ENCODE measurements at regions not wholly inside any gene's neighbourhood (a gene's known extent, or its start where the extent isn't known, plus 50 kb on each side); places are given as distances from the start of the nearest gene placed in this dataset.

- H3K27ac ChIP-seq (ENCODE audit: low read length) = no peak overlapping the region
- ATAC-seq (no peak), DNase-seq (ENCODE audit: low read depth, low spot score) (no peak)
- intact Hi-C loops (cut with micrococcal nuclease; ENCODE audit: unreplicated experiment) (no loop called here), in situ Hi-C loops (cut with HindIII; ENCODE audit: low pct_unique_long_range_greater_than_20kb, low sequenced_read_pairs) (no loop called here)
- no TSS peak for BruUV-seq (replicated peaks)
- POLR2A ChIA-PET = no interaction called here
- H3K36me3 ChIP-seq (ENCODE audit: control insufficient read depth, insufficient read depth, low read length) = no peaks in the 10 kb centered on the region
- CTCF ChIA-PET = no interaction called here
- H3K4me3 ChIP-seq (ENCODE audit: low read depth in 2 of 2, low read length in 2 of 2) = no peak overlapping the region
- no peaks in the 10 kb centered on the region for H3K9me3 ChIP-seq (ENCODE audit: control insufficient read depth, insufficient read depth, low read depth, low read length)
- H3K4me1 ChIP-seq (ENCODE audit: control insufficient read depth, insufficient read depth, low read length) = no peaks in the 10 kb centered on the region
- TF ChIP-seq POLR2AphosphoS5 (IDR thresholded peaks at IDR 0.05; ENCODE audit: low read depth, low read length) = no peak
- no peak for TF ChIP-seq TCF7L2 (IDR thresholded peaks at IDR 0.05; ENCODE audit: low read depth, low read length)
- TF ChIP-seq SIN3A (IDR thresholded peaks at IDR 0.05; ENCODE audit: borderline replicate concordance, insufficient read depth, low read depth, low read length) = no peak
- no peak for TF ChIP-seq CTCF (IDR thresholded peaks at IDR 0.05)
- TF ChIP-seq, protein P1, sequence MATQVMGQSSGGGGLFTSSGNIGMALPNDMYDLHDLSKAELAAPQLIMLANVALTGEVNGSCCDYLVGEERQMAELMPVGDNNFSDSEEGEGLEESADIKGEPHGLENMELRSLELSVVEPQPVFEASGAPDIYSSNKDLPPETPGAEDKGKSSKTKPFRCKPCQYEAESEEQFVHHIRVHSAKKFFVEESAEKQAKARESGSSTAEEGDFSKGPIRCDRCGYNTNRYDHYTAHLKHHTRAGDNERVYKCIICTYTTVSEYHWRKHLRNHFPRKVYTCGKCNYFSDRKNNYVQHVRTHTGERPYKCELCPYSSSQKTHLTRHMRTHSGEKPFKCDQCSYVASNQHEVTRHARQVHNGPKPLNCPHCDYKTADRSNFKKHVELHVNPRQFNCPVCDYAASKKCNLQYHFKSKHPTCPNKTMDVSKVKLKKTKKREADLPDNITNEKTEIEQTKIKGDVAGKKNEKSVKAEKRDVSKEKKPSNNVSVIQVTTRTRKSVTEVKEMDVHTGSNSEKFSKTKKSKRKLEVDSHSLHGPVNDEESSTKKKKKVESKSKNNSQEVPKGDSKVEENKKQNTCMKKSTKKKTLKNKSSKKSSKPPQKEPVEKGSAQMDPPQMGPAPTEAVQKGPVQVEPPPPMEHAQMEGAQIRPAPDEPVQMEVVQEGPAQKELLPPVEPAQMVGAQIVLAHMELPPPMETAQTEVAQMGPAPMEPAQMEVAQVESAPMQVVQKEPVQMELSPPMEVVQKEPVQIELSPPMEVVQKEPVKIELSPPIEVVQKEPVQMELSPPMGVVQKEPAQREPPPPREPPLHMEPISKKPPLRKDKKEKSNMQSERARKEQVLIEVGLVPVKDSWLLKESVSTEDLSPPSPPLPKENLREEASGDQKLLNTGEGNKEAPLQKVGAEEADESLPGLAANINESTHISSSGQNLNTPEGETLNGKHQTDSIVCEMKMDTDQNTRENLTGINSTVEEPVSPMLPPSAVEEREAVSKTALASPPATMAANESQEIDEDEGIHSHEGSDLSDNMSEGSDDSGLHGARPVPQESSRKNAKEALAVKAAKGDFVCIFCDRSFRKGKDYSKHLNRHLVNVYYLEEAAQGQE (IDR thresholded peaks at IDR 0.05; ENCODE audit: insufficient read depth in 1 of 2, low read depth in 2 of 2, low read length in 1 of 2) = no peak
- peaks cover 5% of the 10 kb centered on the region; the same call in 1 of the 2 replicates for H3K27me3 ChIP-seq (ENCODE audit: control insufficient read depth, insufficient read depth, low read length)
Measured at GRCh38 chr11:131201674-131202073, 168.7 kb upstream of the NTM start.

DNA sequence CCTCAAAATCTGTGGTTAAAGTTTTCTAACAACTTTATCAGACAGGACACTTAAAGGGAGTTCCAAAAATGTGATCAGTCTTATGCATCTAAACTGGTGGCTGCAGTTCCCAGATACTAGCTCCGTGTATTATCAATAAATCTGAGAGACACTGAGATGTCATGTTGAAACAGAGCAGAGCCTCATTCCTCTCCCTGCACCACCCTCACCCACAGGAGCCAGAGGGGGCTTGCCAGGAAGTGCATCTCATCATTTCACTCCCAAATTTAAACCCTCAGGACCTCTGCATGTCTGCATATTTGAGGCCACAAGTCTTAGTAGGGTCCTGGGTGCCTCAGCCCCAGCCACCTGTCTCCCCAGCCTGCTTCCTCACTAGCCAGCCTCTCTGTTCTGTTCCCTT lies 167.4 kb upstream of the NTM start:
- TF ChIP-seq, protein P1 (IDR thresholded peaks at IDR 0.05; ENCODE audit: insufficient read depth in 1 of 2, low read depth in 2 of 2, low read length in 1 of 2) = no peak
- TF ChIP-seq SIN3A (IDR thresholded peaks at IDR 0.05; ENCODE audit: borderline replicate concordance, insufficient read depth, low read depth, low read length) (no peak), TCF7L2 (IDR thresholded peaks at IDR 0.05; ENCODE audit: low read depth, low read length) (no peak), CTCF (IDR thresholded peaks at IDR 0.05) (no peak), POLR2AphosphoS5 (IDR thresholded peaks at IDR 0.05; ENCODE audit: low read depth, low read length) (no peak)
- H3K36me3 ChIP-seq (ENCODE audit: control insufficient read depth, insufficient read depth, low read length) = no peaks in the 10 kb centered on the region
- intact Hi-C loops (cut with micrococcal nuclease; ENCODE audit: unreplicated experiment) = no loop called here
- POLR2A ChIA-PET = no interaction called here
- no peak for ATAC-seq
- no peaks in the 10 kb centered on the region for H3K9me3 ChIP-seq (ENCODE audit: control insufficient read depth, insufficient read depth, low read depth, low read length)
- no TSS peak for BruUV-seq (replicated peaks)
- DNase-seq (ENCODE audit: low read depth, low spot score) = no peak
- peaks cover 5% of the 10 kb centered on the region; the same call in 1 of the 2 replicates for H3K27me3 ChIP-seq (ENCODE audit: control insufficient read depth, insufficient read depth, low read length)
- CTCF ChIA-PET = no interaction called here
- in situ Hi-C loops (cut with HindIII; ENCODE audit: low pct_unique_long_range_greater_than_20kb, low sequenced_read_pairs) = no loop called here
- no peak overlapping the region for H3K27ac ChIP-seq (ENCODE audit: low read length)
- H3K4me3 ChIP-seq (ENCODE audit: low read depth in 2 of 2, low read length in 2 of 2) = no peak overlapping the region
- no peaks in the 10 kb centered on the region for H3K4me1 ChIP-seq (ENCODE audit: control insufficient read depth, insufficient read depth, low read length)
